ENCODE measurements at regions not wholly inside any gene's neighbourhood (a gene's known extent, or its start where the extent isn't known, plus 50 kb on each side); places are given as distances from the start of the nearest gene placed in this dataset.

- H3K27ac Mint-ChIP-seq, result no peak overlapping the region
- H3K27me3 Mint-ChIP-seq, result no peaks in the 10 kb centered on the region
- ATAC-seq (no peak), DNase-seq (no peak)
- peaks cover 0 to 23% (median 13%) of the 10 kb centered on the region in 5 donors for H3K36me3 Mint-ChIP-seq
- H3K4me1 ChIP-seq (ENCODE audit: control insufficient read depth in 2 of 2, insufficient read depth in 2 of 2, low read length in 2 of 2), result no peaks in the 10 kb centered on the region
- H3K36me3 ChIP-seq (ENCODE audit: control insufficient read depth in 2 of 3, insufficient read depth in 3 of 3, low read length in 3 of 3), result no peaks in the 10 kb centered on the region
- H3K4me3 ChIP-seq (ENCODE audit: low read length), result no peak overlapping the region
- H3K27ac ChIP-seq (ENCODE audit: low read depth, low read length), result no peak overlapping the region
- no peak overlapping the region for H3K4me3 Mint-ChIP-seq
- H3K9me3 ChIP-seq (ENCODE audit: control insufficient read depth in 2 of 3, low read length in 3 of 3), result no peaks in the 10 kb centered on the region
- ChIA-PET CTCF (no interaction called here), POLR2A (no interaction called here)
- H3K4me1 Mint-ChIP-seq, result peaks cover 0 to 2% (median 0%) of the 10 kb centered on the region in 7 donors
- peaks cover 0 to 3% (median 0%) of the 10 kb centered on the region in 11 donors for H3K9me3 Mint-ChIP-seq
- intact Hi-C loops (cut with micrococcal nuclease), result no loop called here
- no peaks in the 10 kb centered on the region for H3K27me3 ChIP-seq (ENCODE audit: control insufficient read depth in 2 of 2, insufficient read depth in 2 of 2, low read length in 2 of 2)
Observed at GRCh38 chr2:18724371-18725145, 135.2 kb upstream of the NT5C1B start.

DNA sequence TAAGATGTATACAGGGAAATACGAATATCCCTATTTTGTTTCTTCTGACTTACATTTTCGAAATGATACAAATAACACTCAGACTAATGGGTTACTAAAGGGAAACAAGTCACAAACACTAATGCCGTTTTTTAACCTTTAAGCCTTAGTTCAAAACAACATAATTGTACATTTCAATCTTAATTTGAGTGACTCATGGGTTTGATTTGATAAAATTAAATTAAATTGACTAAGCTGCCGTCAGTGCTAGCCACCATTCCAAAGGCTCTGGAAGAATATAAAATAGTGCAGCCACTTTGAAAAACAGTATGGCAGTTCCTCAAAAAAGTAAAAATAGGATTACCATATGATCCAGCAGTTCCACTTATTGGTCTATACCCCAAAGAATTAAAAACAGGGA is 133.8 kb upstream of the NT5C1B start:
- H3K4me1 ChIP-seq (ENCODE audit: control insufficient read depth in 2 of 2, insufficient read depth in 2 of 2, low read length in 2 of 2), result no peaks in the 10 kb centered on the region
- Mint-ChIP-seq H3K4me1 (peaks cover 0 to 2% (median 0%) of the 10 kb centered on the region in 7 donors), H3K9me3 (peaks cover 0 to 3% (median 0%) of the 10 kb centered on the region in 11 donors), H3K27ac (no peak overlapping the region), H3K36me3 (peaks cover 0 to 18% (median 13%) of the 10 kb centered on the region in 5 donors), H3K4me3 (no peak overlapping the region), H3K27me3 (no peaks in the 10 kb centered on the region)
- no peak for DNase-seq
- ChIA-PET CTCF (no interaction called here), POLR2A (no interaction called here)
- no peak overlapping the region for H3K27ac ChIP-seq (ENCODE audit: low read depth, low read length)
- no peaks in the 10 kb centered on the region for H3K36me3 ChIP-seq (ENCODE audit: control insufficient read depth in 2 of 3, insufficient read depth in 3 of 3, low read length in 3 of 3)
- ATAC-seq, result no peak
- H3K27me3 ChIP-seq (ENCODE audit: control insufficient read depth in 2 of 2, insufficient read depth in 2 of 2, low read length in 2 of 2), result no peaks in the 10 kb centered on the region
- intact Hi-C loops (cut with micrococcal nuclease), result no loop called here
- no peaks in the 10 kb centered on the region for H3K9me3 ChIP-seq (ENCODE audit: control insufficient read depth in 2 of 3, low read length in 3 of 3)
- H3K4me3 ChIP-seq (ENCODE audit: low read length), result no peak overlapping the region

GRCh38 chr2:18722101-18722500 is 132.7 kb upstream of the NT5C1B start:
- intact Hi-C loops (cut with micrococcal nuclease), result no loop called here
- H3K4me1 ChIP-seq (ENCODE audit: control insufficient read depth in 2 of 2, insufficient read depth in 2 of 2, low read length in 2 of 2), result no peaks in the 10 kb centered on the region
- no peaks in the 10 kb centered on the region for H3K36me3 ChIP-seq (ENCODE audit: control insufficient read depth in 2 of 3, insufficient read depth in 3 of 3, low read length in 3 of 3)
- no peak overlapping the region for H3K4me3 Mint-ChIP-seq
- ChIA-PET CTCF (no interaction called here), POLR2A (no interaction called here)
- H3K36me3 Mint-ChIP-seq, result peaks cover 0 to 28% (median 22%) of the 10 kb centered on the region in 5 donors
- H3K4me3 ChIP-seq (ENCODE audit: low read length), result no peak overlapping the region
- ATAC-seq, result no peak
- H3K27me3 ChIP-seq (ENCODE audit: control insufficient read depth in 2 of 2, insufficient read depth in 2 of 2, low read length in 2 of 2), result no peaks in the 10 kb centered on the region
- peaks cover 0 to 4% (median 0%) of the 10 kb centered on the region in 11 donors for H3K9me3 Mint-ChIP-seq
- no peak overlapping the region for H3K27ac Mint-ChIP-seq
- no peak overlapping the region for H3K27ac ChIP-seq (ENCODE audit: low read depth, low read length)
- no peaks in the 10 kb centered on the region for H3K27me3 Mint-ChIP-seq
- no peak for DNase-seq
- peaks cover 0 to 2% (median 0%) of the 10 kb centered on the region in 7 donors for H3K4me1 Mint-ChIP-seq
- H3K9me3 ChIP-seq (ENCODE audit: control insufficient read depth in 2 of 3, low read length in 3 of 3), result no peaks in the 10 kb centered on the region

DNA sequence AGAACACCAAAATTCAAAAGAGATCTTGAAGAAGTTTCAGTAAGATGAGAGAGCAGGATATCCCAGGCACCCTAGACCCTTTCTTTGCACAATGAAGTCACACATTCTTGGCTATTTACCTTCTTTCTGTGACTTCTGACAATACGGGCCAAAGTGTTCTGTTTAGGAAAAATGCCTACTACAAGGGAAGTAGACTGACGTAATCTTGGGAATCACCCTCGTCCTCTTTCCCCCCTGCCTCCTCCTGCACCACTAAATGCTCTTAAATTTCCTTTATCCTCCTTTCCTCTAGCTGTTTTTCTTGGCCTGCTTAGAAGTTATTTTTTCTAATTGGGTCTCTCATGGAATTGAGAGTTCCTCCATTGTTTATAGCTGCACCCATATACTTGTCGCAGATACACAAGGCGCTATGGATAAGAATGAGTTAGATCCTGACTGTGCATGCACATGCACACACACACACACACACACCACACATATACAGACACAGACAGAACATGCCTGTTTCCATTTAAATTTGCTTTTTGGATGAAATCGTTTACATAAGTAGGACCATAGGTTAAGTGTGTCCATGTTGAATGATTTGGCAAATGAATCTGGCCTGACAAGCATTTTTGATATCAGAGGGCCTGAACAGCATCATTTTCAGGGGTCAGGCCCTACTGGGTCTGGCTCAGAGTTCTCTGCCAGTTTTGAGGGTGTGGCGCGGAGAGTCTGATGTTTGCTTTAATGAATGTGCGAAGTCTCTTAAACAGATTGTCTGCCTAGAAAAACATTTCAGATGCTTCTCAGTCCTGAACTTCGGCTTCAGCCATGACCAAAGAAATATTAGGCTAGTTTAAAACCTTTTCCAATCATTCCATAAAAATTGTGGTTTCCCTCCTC is 131.9 kb upstream of the NT5C1B start:
- H3K9me3 ChIP-seq (ENCODE audit: control insufficient read depth in 2 of 3, low read length in 3 of 3), result no peaks in the 10 kb centered on the region
- no peaks in the 10 kb centered on the region for H3K4me1 ChIP-seq (ENCODE audit: control insufficient read depth in 2 of 2, insufficient read depth in 2 of 2, low read length in 2 of 2)
- ATAC-seq (no peak), DNase-seq (no peak)
- H3K4me3 Mint-ChIP-seq, result no peak overlapping the region
- peaks cover 0 to 5% (median 0%) of the 10 kb centered on the region in 11 donors for H3K9me3 Mint-ChIP-seq
- H3K4me1 Mint-ChIP-seq, result peaks cover 0 to 2% (median 0%) of the 10 kb centered on the region in 7 donors
- H3K4me3 ChIP-seq (ENCODE audit: low read length), result no peak overlapping the region
- H3K27me3 ChIP-seq (ENCODE audit: control insufficient read depth in 2 of 2, insufficient read depth in 2 of 2, low read length in 2 of 2), result no peaks in the 10 kb centered on the region
- intact Hi-C loops (cut with micrococcal nuclease), result no loop called here
- no peaks in the 10 kb centered on the region for H3K27me3 Mint-ChIP-seq
- ChIA-PET CTCF (no interaction called here), POLR2A (no interaction called here)
- H3K27ac Mint-ChIP-seq, result no peak overlapping the region
- no peaks in the 10 kb centered on the region for H3K36me3 ChIP-seq (ENCODE audit: control insufficient read depth in 2 of 3, insufficient read depth in 3 of 3, low read length in 3 of 3)
- peaks cover 0 to 30% (median 24%) of the 10 kb centered on the region in 5 donors for H3K36me3 Mint-ChIP-seq
- H3K27ac ChIP-seq (ENCODE audit: low read depth, low read length), result no peak overlapping the region

GRCh38 chr2:18719978-18720775 is 130.8 kb upstream of the NT5C1B start:
- Mint-ChIP-seq H3K4me3 (no peak overlapping the region), H3K9me3 (peaks cover 0 to 10% (median 5%) of the 10 kb centered on the region in 11 donors), H3K4me1 (peaks cover 0 to 2% (median 0%) of the 10 kb centered on the region in 7 donors), H3K36me3 (peaks cover 0 to 36% (median 30%) of the 10 kb centered on the region in 5 donors), H3K27me3 (no peaks in the 10 kb centered on the region), H3K27ac (no peak overlapping the region)
- no peak overlapping the region for H3K27ac ChIP-seq (ENCODE audit: low read depth, low read length)
- H3K36me3 ChIP-seq (ENCODE audit: control insufficient read depth in 2 of 3, insufficient read depth in 3 of 3, low read length in 3 of 3), result no peaks in the 10 kb centered on the region
- H3K9me3 ChIP-seq (ENCODE audit: control insufficient read depth in 2 of 3, low read length in 3 of 3), result no peaks in the 10 kb centered on the region
- H3K4me1 ChIP-seq (ENCODE audit: control insufficient read depth in 2 of 2, insufficient read depth in 2 of 2, low read length in 2 of 2), result no peaks in the 10 kb centered on the region
- no peak overlapping the region for H3K4me3 ChIP-seq (ENCODE audit: low read length)
- intact Hi-C loops (cut with micrococcal nuclease), result no loop called here
- H3K27me3 ChIP-seq (ENCODE audit: control insufficient read depth in 2 of 2, insufficient read depth in 2 of 2, low read length in 2 of 2), result no peaks in the 10 kb centered on the region
- CTCF ChIA-PET, result no interaction called here
- no peak for ATAC-seq
- POLR2A ChIA-PET, result no interaction called here
- no peak for DNase-seq

DNA sequence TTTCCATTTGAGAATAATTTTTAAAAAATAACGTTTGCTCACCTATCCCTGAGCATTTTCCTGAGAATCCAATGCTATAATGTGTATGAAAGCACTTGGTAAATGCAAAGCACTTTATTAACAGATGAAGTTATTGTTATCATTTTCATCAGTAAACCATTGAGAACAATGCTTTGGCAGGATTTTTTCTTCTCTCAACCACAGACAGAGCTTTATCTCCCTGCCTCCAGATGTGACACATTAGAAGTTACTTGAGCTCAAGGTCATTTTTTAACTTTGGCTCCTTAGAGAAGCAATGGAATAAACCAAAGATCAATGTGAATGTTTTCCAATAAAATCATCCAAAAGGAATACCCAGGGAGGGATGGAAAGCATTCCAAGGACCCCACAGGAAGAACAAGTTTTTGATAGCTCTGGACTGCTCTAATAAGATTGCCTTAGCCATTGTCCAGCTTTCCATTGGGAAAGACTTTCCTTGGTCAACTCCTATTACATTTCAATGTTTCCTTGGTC is 118.9 kb upstream of the NT5C1B start:
- Mint-ChIP-seq H3K36me3 (peaks cover 0 to 17% (median 3%) of the 10 kb centered on the region in 5 donors), H3K4me3 (no peak overlapping the region), H3K27ac (no peak overlapping the region), H3K9me3 (peaks cover 0 to 15% (median 4%) of the 10 kb centered on the region in 11 donors), H3K4me1 (peaks cover 0 to 7% (median 3%) of the 10 kb centered on the region in 7 donors), H3K27me3 (no peaks in the 10 kb centered on the region)
- ChIA-PET CTCF (no interaction called here), POLR2A (no interaction called here)
- Histone ChIP-seq H3K9me3 (ENCODE audit: control insufficient read depth in 2 of 3, low read length in 3 of 3) (peaks cover 0 to 1% (median 0%) of the 10 kb centered on the region in 3 experiments), H3K36me3 (ENCODE audit: control insufficient read depth in 2 of 3, insufficient read depth in 3 of 3, low read length in 3 of 3) (no peaks in the 10 kb centered on the region), H3K27ac (ENCODE audit: low read depth, low read length) (no peak overlapping the region), H3K27me3 (ENCODE audit: control insufficient read depth in 2 of 2, insufficient read depth in 2 of 2, low read length in 2 of 2) (no peaks in the 10 kb centered on the region), H3K4me1 (ENCODE audit: control insufficient read depth in 2 of 2, insufficient read depth in 2 of 2, low read length in 2 of 2) (no peaks in the 10 kb centered on the region), H3K4me3 (ENCODE audit: low read length) (no peak overlapping the region)
- DNase-seq, result no peak
- intact Hi-C loops (cut with micrococcal nuclease), result no loop called here
- no peak for ATAC-seq
